Endothelial cell of umbilical vein (primary cell): ENCODE measurements at regions not wholly inside any gene's neighbourhood (a gene's known extent, or its start where the extent isn't known, plus 50 kb on each side); places are given as distances from the start of the nearest gene placed in this dataset.
"Not testable (repeated sequence)": the region's sequence is repeated elsewhere in the genome, so short reads cannot be mapped to it uniquely, and the experiment has no call there.

ENCODE experiments used
- CTCF ChIP-seq, 2 donors: IDR thresholded peaks; 1 replicate in 1 of 2; 2 replicates in 1 of 2; pipeline ENCODE4 v1.5.1; 2011; ENCODE audit warnings: low read length in 2 of 2, mild to moderate bottlenecking in 2 of 2, moderate library complexity in 2 of 2, control low read depth in 1 of 2, inconsistent platforms in 1 of 2, low read depth in 1 of 2; ENCODE audit not compliant: insufficient read depth in 1 of 2; ENCODE audit errors: extremely low read depth in 1 of 2
- EZH2 ChIP-seq: IDR thresholded peaks from 2 replicates; pipeline ENCODE4 v1.6.1; 2012; ENCODE audit warnings: borderline replicate concordance, low read depth, mild to moderate bottlenecking, moderate library complexity, low read length, inconsistent platforms; ENCODE audit not compliant: severe bottlenecking
- FOS ChIP-seq: IDR thresholded peaks from 2 replicates; pipeline ENCODE4 v1.6.1; 2011; ENCODE audit warnings: mild to moderate bottlenecking, low read length, moderate library complexity, borderline replicate concordance; ENCODE audit not compliant: insufficient read depth
- JUN ChIP-seq: IDR thresholded peaks from 2 replicates; pipeline ENCODE4 v1.6.1; 2011; ENCODE audit warnings: borderline replicate concordance, low read depth; ENCODE audit not compliant: insufficient read length, insufficient read depth
- MAX ChIP-seq: IDR thresholded peaks from 2 replicates; pipeline ENCODE4 v1.6.1; 2011; ENCODE audit not compliant: insufficient read depth, insufficient read length
- MYC ChIP-seq: IDR thresholded peaks from one replicate; pipeline ENCODE4 v1.6.1; 2011; ENCODE audit warnings: mild to moderate bottlenecking, low read depth, low read length
- POLR2A ChIP-seq: IDR thresholded peaks from 2 replicates; pipeline ENCODE4 v1.6.1; 2012; ENCODE audit warnings: low read depth, mild to moderate bottlenecking, control low read depth, low read length
- POLR2AphosphoS5 ChIP-seq: IDR thresholded peaks from 2 replicates; pipeline ENCODE4 v1.6.1; 2012; ENCODE audit warnings: low read depth, mild to moderate bottlenecking, control low read depth, low read length, moderate library complexity; ENCODE audit not compliant: insufficient read depth

GRCh38 chr15:77893246-77893645 lies 184.3 kb downstream of the TBC1D2B start:
- TF ChIP-seq CTCF (IDR thresholded peaks at IDR 0.05; ENCODE audit: extremely low read depth in 1 of 2, insufficient read depth in 1 of 2, low read depth in 1 of 2, low read length in 2 of 2); POLR2AphosphoS5; POLR2A; EZH2; FOS; MYC; JUN; MAX: not testable (repeated sequence)
